SK-N-MC (cell line): ENCODE measurements at regions not wholly inside any gene's neighbourhood (a gene's known extent, or its start where the extent isn't known, plus 50 kb on each side); places are given as distances from the start of the nearest gene placed in this dataset.

Experiments used
- DNase-seq: peaks from one replicate; pipeline ENCODE4 v3.0.0-alpha.2; 2011; ENCODE audit warnings: low read depth, low spot score
- H3K27ac ChIP-seq: fragments of 200-600 bp; sonication (generic); 2 replicates; pipeline ENCODE4 v1.5.1; 2016; ENCODE audit warnings: mixed run types
- H3K36me3 ChIP-seq: fragments of 200-600 bp; sonication (generic); 2 replicates; pipeline ENCODE4 v1.6.1; 2017; ENCODE audit warnings: antibody characterized with exemption, low read length, mixed read lengths; ENCODE audit not compliant: insufficient read depth
- H3K4me3 ChIP-seq: fragments of 200-600 bp; sonication (generic); 2 replicates; pipeline ENCODE4 v1.5.1; 2016
- H3K9ac ChIP-seq: fragments of 200-600 bp; sonication (generic); 2 replicates; pipeline ENCODE4 v1.8.0; 2017; ENCODE audit warnings: mixed run types, mixed read lengths; ENCODE audit not compliant: insufficient read length
- H3K9me3 ChIP-seq: fragments of 200-600 bp; sonication (generic); 2 replicates; pipeline ENCODE4 v1.6.1; 2017; ENCODE audit warnings: low read depth, mild to moderate bottlenecking, antibody characterized with exemption, low read length, moderate library complexity, mixed read lengths
- EZH2 ChIP-seq: fragments of 200-600 bp; sonication (generic); IDR thresholded peaks from one replicate; pipeline ENCODE4 v1.6.1; 2017; ENCODE audit warnings: antibody characterized with exemption
- FOXP2 ChIP-seq: optimal IDR thresholded peaks from 2 replicates; pipeline ENCODE3; 2011; ENCODE audit warnings: mild to moderate bottlenecking, moderate library complexity; ENCODE audit not compliant: insufficient read depth; ENCODE audit errors: extremely low read length, control extremely low read depth
- POLR2AphosphoS5 ChIP-seq: IDR thresholded peaks from 2 replicates; pipeline ENCODE4 v1.6.1; 2012; ENCODE audit warnings: mild to moderate bottlenecking, low read depth, low read length, borderline replicate concordance

DNA sequence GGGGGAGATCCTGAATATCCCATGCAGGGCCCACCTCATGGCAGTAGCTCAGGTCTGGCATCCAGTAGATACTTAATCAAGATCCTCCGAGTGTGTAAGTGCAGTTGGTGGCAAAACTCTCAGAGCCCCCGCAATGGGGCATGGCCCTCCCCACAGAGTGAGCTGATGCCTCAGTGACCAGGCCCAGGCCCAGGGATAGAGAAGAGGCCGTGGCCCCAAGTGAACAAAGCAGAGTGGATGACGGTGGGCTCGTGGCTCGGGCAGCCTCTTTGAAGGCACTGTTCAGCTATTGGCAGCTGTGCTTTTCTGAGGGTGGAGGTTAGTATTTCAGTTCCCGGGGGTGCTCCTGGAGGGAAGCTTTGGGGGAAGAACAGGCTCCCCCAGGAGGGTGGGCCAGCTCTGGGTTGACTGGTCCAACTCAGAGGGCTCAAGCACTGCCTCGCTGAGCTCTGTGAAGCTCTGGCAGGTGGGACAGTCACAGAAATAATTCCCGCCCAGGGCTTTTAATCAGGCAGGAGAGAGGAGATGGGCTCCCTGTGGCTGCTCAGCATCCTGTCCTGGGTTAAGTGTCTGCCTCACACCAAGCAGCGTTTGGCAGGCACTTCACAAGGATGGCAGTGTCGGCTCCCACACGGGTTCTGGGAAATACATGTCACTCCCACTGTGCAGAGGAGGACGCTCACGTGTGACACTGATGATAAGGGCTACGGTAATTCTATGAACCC, 583.6 kb downstream of the TCERG1L start:
- no peaks in the 10 kb centered on the region for H3K36me3 ChIP-seq
- no peak for DNase-seq
- TF ChIP-seq POLR2AphosphoS5 (no peak), EZH2 (no peak), FOXP2 (no peak)
- no peak overlapping the region for H3K4me3 ChIP-seq
- H3K9me3 ChIP-seq = no peaks in the 10 kb centered on the region
- no peak overlapping the region for H3K9ac ChIP-seq
- no peak overlapping the region for H3K27ac ChIP-seq

GRCh38 chr10:130728531-130729215, 582.8 kb downstream of the TCERG1L start:
- no peak for DNase-seq
- H3K9ac ChIP-seq = no peak overlapping the region
- TF ChIP-seq EZH2 = no peak
- no peak for TF ChIP-seq FOXP2
- no peak for TF ChIP-seq POLR2AphosphoS5
- no peaks in the 10 kb centered on the region for H3K9me3 ChIP-seq
- no peaks in the 10 kb centered on the region for H3K36me3 ChIP-seq
- H3K4me3 ChIP-seq = no peak overlapping the region
- H3K27ac ChIP-seq = no peak overlapping the region

GRCh38 chr10:130729876-130730275, 581.6 kb downstream of the TCERG1L start:
- Histone ChIP-seq H3K9me3 (no peaks in the 10 kb centered on the region), H3K9ac (no peak overlapping the region), H3K4me3 (no peak overlapping the region), H3K27ac (no peak overlapping the region), H3K36me3 (no peaks in the 10 kb centered on the region)
- no peak for DNase-seq
- TF ChIP-seq POLR2AphosphoS5 (no peak), EZH2 (no peak), FOXP2 (no peak)

GRCh38 chr10:130737186-130737585, 574.3 kb downstream of the TCERG1L start:
- Histone ChIP-seq H3K4me3 (no peak overlapping the region), H3K9ac (no peak overlapping the region), H3K36me3 (no peaks in the 10 kb centered on the region), H3K9me3 (no peaks in the 10 kb centered on the region), H3K27ac (no peak overlapping the region)
- TF ChIP-seq EZH2 (no peak), POLR2AphosphoS5 (no peak), FOXP2 (no peak)
- DNase-seq = no peak

- DNase-seq = no peak
- H3K36me3 ChIP-seq = no peaks in the 10 kb centered on the region
- H3K4me3 ChIP-seq = no peak overlapping the region
- TF ChIP-seq POLR2AphosphoS5 (no peak), FOXP2 (no peak), EZH2 (no peak)
- H3K27ac ChIP-seq = no peak overlapping the region
- no peaks in the 10 kb centered on the region for H3K9me3 ChIP-seq
- H3K9ac ChIP-seq = no peak overlapping the region
These were observed 573.9 kb downstream of the TCERG1L start for GRCh38 chr10:130737621-130738020.

DNA sequence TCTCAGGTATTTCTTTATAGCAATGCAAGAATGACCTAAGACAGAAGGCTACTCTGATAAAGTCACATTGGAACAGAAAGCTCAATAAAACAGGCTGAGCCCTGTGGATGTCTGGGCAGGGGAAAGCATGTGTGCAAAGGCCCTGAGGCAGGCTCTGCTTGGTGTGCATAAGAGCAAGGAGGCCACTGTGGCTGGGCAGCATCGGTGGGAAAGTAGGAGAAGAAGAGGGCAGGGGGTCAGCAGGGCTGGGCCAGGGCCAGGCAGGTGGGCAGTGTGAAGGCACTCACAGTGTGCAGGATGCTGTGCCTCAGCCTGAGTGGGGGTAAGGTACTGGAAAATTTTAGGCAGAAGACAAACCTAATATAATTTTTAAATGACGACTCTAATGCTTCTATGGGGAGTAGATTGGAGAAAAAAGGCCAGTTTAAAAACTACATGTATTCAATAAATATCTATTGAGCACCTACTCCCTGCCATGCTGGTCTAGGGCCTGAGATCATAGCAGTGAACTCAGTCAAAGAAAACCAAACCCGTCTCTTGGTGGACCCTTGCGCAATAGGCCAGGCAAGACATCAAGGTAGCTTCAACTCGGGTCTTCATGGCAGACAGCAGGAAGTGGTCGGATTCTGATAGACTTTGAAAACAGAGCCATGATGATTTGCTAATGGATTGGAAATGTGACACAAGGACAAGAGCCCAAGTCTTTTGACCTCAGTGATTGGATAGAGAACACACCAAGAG, 572.3 kb downstream of the TCERG1L start:
- no peak for DNase-seq
- no peaks in the 10 kb centered on the region for H3K36me3 ChIP-seq
- H3K27ac ChIP-seq = no peak overlapping the region
- no peaks in the 10 kb centered on the region for H3K9me3 ChIP-seq
- TF ChIP-seq FOXP2 (no peak), EZH2 (no peak)
- no peak overlapping the region for H3K9ac ChIP-seq
- no peak overlapping the region for H3K4me3 ChIP-seq

DNA sequence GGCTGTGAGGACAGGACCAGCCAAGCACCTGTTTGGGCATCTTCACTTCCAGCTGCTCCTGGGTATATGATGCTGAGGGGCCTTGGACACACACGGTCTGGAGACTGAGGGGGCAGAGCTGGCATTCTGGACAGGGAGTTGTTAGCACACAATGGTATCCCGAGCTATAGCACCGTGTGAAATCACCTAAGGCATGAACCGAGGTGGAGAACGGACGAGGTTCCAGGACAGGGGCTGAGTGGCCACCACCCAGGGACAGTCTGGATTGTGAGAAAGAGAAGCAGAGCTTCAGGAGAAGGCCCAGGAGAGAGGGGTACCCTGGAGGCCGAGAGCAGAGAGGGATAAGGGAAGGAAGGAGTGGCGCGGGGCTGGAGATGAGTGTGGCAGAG, 571.8 kb downstream of the TCERG1L start:
- no peak for TF ChIP-seq FOXP2
- no peak for TF ChIP-seq EZH2
- Histone ChIP-seq H3K9me3 (no peaks in the 10 kb centered on the region), H3K36me3 (no peaks in the 10 kb centered on the region), H3K27ac (no peak overlapping the region), H3K9ac (no peak overlapping the region), H3K4me3 (no peak overlapping the region)
- DNase-seq = no peak

DNA sequence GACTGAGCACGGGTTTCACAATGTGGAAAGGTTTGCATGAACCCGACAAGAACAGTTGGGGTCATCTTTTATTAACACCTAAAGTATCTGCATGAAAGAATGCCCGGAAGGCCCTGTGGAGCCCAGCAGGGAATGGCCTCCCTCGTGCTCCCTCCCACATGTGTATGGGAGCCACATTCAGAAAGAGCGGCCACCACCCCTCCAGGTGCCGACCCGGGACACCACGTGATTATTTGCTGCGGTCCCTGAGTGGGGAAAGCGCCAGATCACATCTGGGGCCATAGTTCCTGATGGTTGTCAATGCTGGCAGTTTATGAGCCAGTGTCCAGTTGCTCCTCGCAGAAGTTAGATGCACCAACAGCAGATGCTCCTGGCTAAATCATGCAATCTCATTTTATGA, 571.4 kb downstream of the TCERG1L start:
- Histone ChIP-seq H3K9me3 (no peaks in the 10 kb centered on the region), H3K27ac (no peak overlapping the region), H3K36me3 (no peaks in the 10 kb centered on the region), H3K9ac (no peak overlapping the region), H3K4me3 (no peak overlapping the region)
- TF ChIP-seq POLR2AphosphoS5 (no peak), FOXP2 (no peak), EZH2 (no peak)
- DNase-seq = no peak
